ENCODE measurements at regions not wholly inside any gene's neighbourhood (a gene's known extent, or its start where the extent isn't known, plus 50 kb on each side); places are given as distances from the start of the nearest gene placed in this dataset.
A peak's percentile ranks its signal among the peaks of the same experiment; 100 is the strongest.

- no peaks in the 10 kb centered on the region for H3K27me3 ChIP-seq (ENCODE audit: control insufficient read depth, insufficient read depth, low read length)
- DNase-seq: peak in 1 of 2 donors; percentile 26
- no peaks in the 10 kb centered on the region for H3K36me3 ChIP-seq (ENCODE audit: control insufficient read depth, insufficient read depth, low read length)
- no peak overlapping the region for H3K4me3 ChIP-seq (ENCODE audit: low read length)
- H3K27ac ChIP-seq (ENCODE audit: low read length): peak overlapping the region; percentile 36
- WGBS (ENCODE audit: insufficient coverage, low lambda C conversion rate): no CpG with 5 or more reads among the region's 13 CpGs
- H3K4me1 ChIP-seq (ENCODE audit: control insufficient read depth, insufficient read depth, low read length): peaks cover 4% of the 10 kb centered on the region
- no peaks in the 10 kb centered on the region for H3K9me3 ChIP-seq (ENCODE audit: control insufficient read depth, low read depth, low read length)
Observed at GRCh38 chr10:78688901-78689583, 379.7 kb upstream of the ZMIZ1 start.

GRCh38 chr10:78689584-78689935, 379.2 kb upstream of the ZMIZ1 start:
- WGBS (ENCODE audit: insufficient coverage, low lambda C conversion rate): no CpG with 5 or more reads among the region's 2 CpGs
- no peaks in the 10 kb centered on the region for H3K36me3 ChIP-seq (ENCODE audit: control insufficient read depth, insufficient read depth, low read length)
- no peak for DNase-seq
- no peaks in the 10 kb centered on the region for H3K27me3 ChIP-seq (ENCODE audit: control insufficient read depth, insufficient read depth, low read length)
- H3K9me3 ChIP-seq (ENCODE audit: control insufficient read depth, low read depth, low read length): no peaks in the 10 kb centered on the region
- H3K4me1 ChIP-seq (ENCODE audit: control insufficient read depth, insufficient read depth, low read length): peaks cover 4% of the 10 kb centered on the region
- peak overlapping the region; percentile 36 for H3K27ac ChIP-seq (ENCODE audit: low read length)
- H3K4me3 ChIP-seq (ENCODE audit: low read length): no peak overlapping the region

- no peaks in the 10 kb centered on the region for H3K9me3 ChIP-seq (ENCODE audit: control insufficient read depth, low read depth, low read length)
- no peak overlapping the region for H3K27ac ChIP-seq (ENCODE audit: low read length)
- WGBS (ENCODE audit: insufficient coverage, low lambda C conversion rate): no CpG with 5 or more reads among the region's 3 CpGs
- H3K36me3 ChIP-seq (ENCODE audit: control insufficient read depth, insufficient read depth, low read length): no peaks in the 10 kb centered on the region
- H3K4me1 ChIP-seq (ENCODE audit: control insufficient read depth, insufficient read depth, low read length): peaks cover 4% of the 10 kb centered on the region
- H3K27me3 ChIP-seq (ENCODE audit: control insufficient read depth, insufficient read depth, low read length): no peaks in the 10 kb centered on the region
- no peak for DNase-seq
- H3K4me3 ChIP-seq (ENCODE audit: low read length): no peak overlapping the region
Observed at GRCh38 chr10:78690354-78691111, 378.2 kb upstream of the ZMIZ1 start.

- no peak overlapping the region for H3K27ac ChIP-seq (ENCODE audit: low read length)
- WGBS (ENCODE audit: insufficient coverage, low lambda C conversion rate): no CpG with 5 or more reads among the region's 4 CpGs
Observed at GRCh38 chr10:78691301-78692030, 377.3 kb upstream of the ZMIZ1 start.

GRCh38 chr10:78692071-78692470, 376.7 kb upstream of the ZMIZ1 start:
- Histone ChIP-seq H3K27me3 (ENCODE audit: control insufficient read depth, insufficient read depth, low read length) (no peaks in the 10 kb centered on the region), H3K27ac (ENCODE audit: low read length) (no peak overlapping the region), H3K9me3 (ENCODE audit: control insufficient read depth, low read depth, low read length) (no peaks in the 10 kb centered on the region), H3K36me3 (ENCODE audit: control insufficient read depth, insufficient read depth, low read length) (no peaks in the 10 kb centered on the region), H3K4me1 (ENCODE audit: control insufficient read depth, insufficient read depth, low read length) (peaks cover 4% of the 10 kb centered on the region), H3K4me3 (ENCODE audit: low read length) (no peak overlapping the region)
- no CpG with 5 or more reads among the region's 4 CpGs for WGBS (ENCODE audit: insufficient coverage, low lambda C conversion rate)
- DNase-seq: no peak

More at GRCh38 chr10:78691301-78692030, 377.3 kb upstream of the ZMIZ1 start:
- Histone ChIP-seq H3K4me1 (ENCODE audit: control insufficient read depth, insufficient read depth, low read length) (peaks cover 4% of the 10 kb centered on the region), H3K4me3 (ENCODE audit: low read length) (no peak overlapping the region), H3K27me3 (ENCODE audit: control insufficient read depth, insufficient read depth, low read length) (no peaks in the 10 kb centered on the region), H3K36me3 (ENCODE audit: control insufficient read depth, insufficient read depth, low read length) (no peaks in the 10 kb centered on the region), H3K9me3 (ENCODE audit: control insufficient read depth, low read depth, low read length) (no peaks in the 10 kb centered on the region)
- no peak for DNase-seq

GRCh38 chr10:78695846-78696245, 372.9 kb upstream of the ZMIZ1 start:
- Histone ChIP-seq H3K27ac (ENCODE audit: low read length) (no peak overlapping the region), H3K4me3 (ENCODE audit: low read length) (no peak overlapping the region), H3K4me1 (ENCODE audit: control insufficient read depth, insufficient read depth, low read length) (peaks cover 4% of the 10 kb centered on the region), H3K9me3 (ENCODE audit: control insufficient read depth, low read depth, low read length) (no peaks in the 10 kb centered on the region), H3K36me3 (ENCODE audit: control insufficient read depth, insufficient read depth, low read length) (no peaks in the 10 kb centered on the region), H3K27me3 (ENCODE audit: control insufficient read depth, insufficient read depth, low read length) (no peaks in the 10 kb centered on the region)
- no CpG with 5 or more reads among the region's 7 CpGs for WGBS (ENCODE audit: insufficient coverage, low lambda C conversion rate)
- no peak for DNase-seq

GRCh38 chr10:78696791-78697395, 371.9 kb upstream of the ZMIZ1 start:
- H3K4me1 ChIP-seq (ENCODE audit: control insufficient read depth, insufficient read depth, low read length): peaks cover 4% of the 10 kb centered on the region
- DNase-seq: peak in 1 of 2 donors; percentile 21
- no CpG with 5 or more reads among the region's 5 CpGs for WGBS (ENCODE audit: insufficient coverage, low lambda C conversion rate)
- no peaks in the 10 kb centered on the region for H3K9me3 ChIP-seq (ENCODE audit: control insufficient read depth, low read depth, low read length)
- no peaks in the 10 kb centered on the region for H3K27me3 ChIP-seq (ENCODE audit: control insufficient read depth, insufficient read depth, low read length)
- H3K27ac ChIP-seq (ENCODE audit: low read length): no peak overlapping the region
- no peaks in the 10 kb centered on the region for H3K36me3 ChIP-seq (ENCODE audit: control insufficient read depth, insufficient read depth, low read length)
- H3K4me3 ChIP-seq (ENCODE audit: low read length): no peak overlapping the region

- Histone ChIP-seq H3K9me3 (ENCODE audit: control insufficient read depth, low read depth, low read length) (no peaks in the 10 kb centered on the region), H3K36me3 (ENCODE audit: control insufficient read depth, insufficient read depth, low read length) (no peaks in the 10 kb centered on the region), H3K4me3 (ENCODE audit: low read length) (no peak overlapping the region), H3K4me1 (ENCODE audit: control insufficient read depth, insufficient read depth, low read length) (peaks cover 4% of the 10 kb centered on the region), H3K27me3 (ENCODE audit: control insufficient read depth, insufficient read depth, low read length) (no peaks in the 10 kb centered on the region), H3K27ac (ENCODE audit: low read length) (peak overlapping the region; percentile 2)
- no peak for DNase-seq
- whole genome bisulfite sequencing (ENCODE audit: insufficient coverage, low lambda C conversion rate): no CpG with 5 or more reads among the region's 3 CpGs
Observed at GRCh38 chr10:78699971-78700370, 368.8 kb upstream of the ZMIZ1 start.

- H3K27me3 ChIP-seq (ENCODE audit: control insufficient read depth, insufficient read depth, low read length): no peaks in the 10 kb centered on the region
- peak in 1 of 2 donors; percentile 49 for DNase-seq
- H3K9me3 ChIP-seq (ENCODE audit: control insufficient read depth, low read depth, low read length): no peaks in the 10 kb centered on the region
- H3K27ac ChIP-seq (ENCODE audit: low read length): peak overlapping the region; percentile 2
- peaks cover 4% of the 10 kb centered on the region for H3K4me1 ChIP-seq (ENCODE audit: control insufficient read depth, insufficient read depth, low read length)
- H3K4me3 ChIP-seq (ENCODE audit: low read length): no peak overlapping the region
- no peaks in the 10 kb centered on the region for H3K36me3 ChIP-seq (ENCODE audit: control insufficient read depth, insufficient read depth, low read length)
Observed at GRCh38 chr10:78700413-78700812, 368.4 kb upstream of the ZMIZ1 start.

GRCh38 chr10:78700816-78701520, 367.8 kb upstream of the ZMIZ1 start:
- no peak overlapping the region for H3K27ac ChIP-seq (ENCODE audit: low read length)
- DNase-seq: no peak
- H3K27me3 ChIP-seq (ENCODE audit: control insufficient read depth, insufficient read depth, low read length): no peaks in the 10 kb centered on the region
- no peak overlapping the region for H3K4me3 ChIP-seq (ENCODE audit: low read length)
- H3K36me3 ChIP-seq (ENCODE audit: control insufficient read depth, insufficient read depth, low read length): no peaks in the 10 kb centered on the region
- WGBS (ENCODE audit: insufficient coverage, low lambda C conversion rate): no CpG with 5 or more reads among the region's 2 CpGs
- peaks cover 4% of the 10 kb centered on the region for H3K4me1 ChIP-seq (ENCODE audit: control insufficient read depth, insufficient read depth, low read length)
- no peaks in the 10 kb centered on the region for H3K9me3 ChIP-seq (ENCODE audit: control insufficient read depth, low read depth, low read length)
